Tibial nerve (tissue), 4 donors: ENCODE measurements at regions not wholly inside any gene's neighbourhood (a gene's known extent, or its start where the extent isn't known, plus 50 kb on each side); places are given as distances from the start of the nearest gene placed in this dataset.

Experiments
- DNase-seq, 2 donors: peaks; one replicate each; pipeline ENCODE4 v3.0.0-alpha.2; 2019; ENCODE audit warnings: low spot score in 2 of 2
- H3K27ac ChIP-seq, 4 donors: fragments of 200-600 bp; sonication (generic) in 3 of 4; one replicate each; pipeline ENCODE4 v1.5.1; 2017 to 2019; ENCODE audit warnings: mild to moderate bottlenecking in 1 of 4
- H3K27me3 ChIP-seq, 2 donors: fragments of 200-600 bp; sonication (generic) in 1 of 2; one replicate each; pipeline versions ENCODE4 v1.5.1 to v1.6.0; 2017 to 2019
- H3K36me3 ChIP-seq, 3 donors: fragments of 200-600 bp; sonication (generic); one replicate each; pipeline ENCODE4 v1.5.1; 2018 to 2019
- H3K4me1 ChIP-seq, 4 donors: fragments of 200-600 bp; sonication (generic) in 3 of 4; one replicate each; pipeline ENCODE4 v1.5.1; 2017 to 2019
- H3K4me3 ChIP-seq, 4 donors: fragments of 200-600 bp; sonication (generic) in 3 of 4; one replicate each; pipeline ENCODE4 v1.5.1; 2017 to 2019; ENCODE audit warnings: mild to moderate bottlenecking in 1 of 4, moderate library complexity in 1 of 4
- H3K9me3 ChIP-seq, 4 donors: fragments of 200-600 bp; sonication (generic) in 3 of 4; one replicate each; pipeline ENCODE4 v1.5.1; 2017 to 2019
- EP300 ChIP-seq, 2 donors: sonication (generic); formaldehyde crosslinking; IDR thresholded peaks; one replicate each; pipeline ENCODE4 v1.6.1; 2017; ENCODE audit warnings: antibody characterized with exemption in 2 of 2, mild to moderate bottlenecking in 1 of 2
- POLR2A ChIP-seq, 2 donors: fragments of 450-650 bp; IDR thresholded peaks; one replicate each; pipeline ENCODE4 v1.6.1; 2017; ENCODE audit warnings: antibody characterized with exemption in 2 of 2, mild to moderate bottlenecking in 2 of 2, moderate library complexity in 2 of 2
- WGBS, 2 donors: methylation state at CpG; one replicate each; pipeline ENCODE4 v1.1.5; 2018; 5-methylcytosine and 5-hydroxymethylcytosine counted together
- TF ChIP-seq, protein P1 (sequence below), 5 experiments: fragments of 200-600 bp in 3 of 5; fragments of 450-650 bp in 2 of 5; sonication (generic) in 3 of 5; IDR thresholded peaks; one replicate each; pipeline ENCODE4 v1.5.1; 2016 to 2019; ENCODE audit warnings: antibody characterized with exemption in 5 of 5, mild to moderate bottlenecking in 3 of 5, moderate library complexity in 2 of 5

DNA sequence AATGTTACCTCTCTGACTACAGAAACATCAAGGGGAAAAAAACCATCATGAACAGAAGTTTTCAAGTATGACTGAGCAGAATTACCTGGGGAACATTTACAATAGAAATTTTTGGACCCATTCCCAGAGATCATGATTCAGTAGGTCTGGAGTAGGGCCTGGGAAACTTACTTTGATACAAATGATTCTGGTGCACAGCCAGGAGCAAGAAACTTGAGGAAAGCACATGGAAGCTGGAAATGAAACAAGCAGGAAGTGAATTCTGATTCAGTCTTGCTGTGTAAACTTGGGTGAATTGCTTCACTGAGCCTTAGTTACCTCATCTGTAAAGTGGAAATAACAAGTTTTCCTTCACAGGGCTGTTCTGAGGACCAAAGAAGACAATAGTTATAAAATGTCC lies 192.5 kb upstream of the TAPT1 start:
- Histone ChIP-seq H3K4me3 (no peak overlapping the region), H3K4me1 (no peaks in the 10 kb centered on the region), H3K9me3 (peaks cover 0 to 3% (median 0%) of the 10 kb centered on the region in 4 donors), H3K36me3 (no peaks in the 10 kb centered on the region), H3K27ac (no peak overlapping the region), H3K27me3 (no peaks in the 10 kb centered on the region)
- DNase-seq = no peak
- TF ChIP-seq, protein P1, sequence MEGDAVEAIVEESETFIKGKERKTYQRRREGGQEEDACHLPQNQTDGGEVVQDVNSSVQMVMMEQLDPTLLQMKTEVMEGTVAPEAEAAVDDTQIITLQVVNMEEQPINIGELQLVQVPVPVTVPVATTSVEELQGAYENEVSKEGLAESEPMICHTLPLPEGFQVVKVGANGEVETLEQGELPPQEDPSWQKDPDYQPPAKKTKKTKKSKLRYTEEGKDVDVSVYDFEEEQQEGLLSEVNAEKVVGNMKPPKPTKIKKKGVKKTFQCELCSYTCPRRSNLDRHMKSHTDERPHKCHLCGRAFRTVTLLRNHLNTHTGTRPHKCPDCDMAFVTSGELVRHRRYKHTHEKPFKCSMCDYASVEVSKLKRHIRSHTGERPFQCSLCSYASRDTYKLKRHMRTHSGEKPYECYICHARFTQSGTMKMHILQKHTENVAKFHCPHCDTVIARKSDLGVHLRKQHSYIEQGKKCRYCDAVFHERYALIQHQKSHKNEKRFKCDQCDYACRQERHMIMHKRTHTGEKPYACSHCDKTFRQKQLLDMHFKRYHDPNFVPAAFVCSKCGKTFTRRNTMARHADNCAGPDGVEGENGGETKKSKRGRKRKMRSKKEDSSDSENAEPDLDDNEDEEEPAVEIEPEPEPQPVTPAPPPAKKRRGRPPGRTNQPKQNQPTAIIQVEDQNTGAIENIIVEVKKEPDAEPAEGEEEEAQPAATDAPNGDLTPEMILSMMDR (IDR thresholded peaks at IDR 0.05) = no peak
- no peak for TF ChIP-seq EP300 (IDR thresholded peaks at IDR 0.05)

DNA sequence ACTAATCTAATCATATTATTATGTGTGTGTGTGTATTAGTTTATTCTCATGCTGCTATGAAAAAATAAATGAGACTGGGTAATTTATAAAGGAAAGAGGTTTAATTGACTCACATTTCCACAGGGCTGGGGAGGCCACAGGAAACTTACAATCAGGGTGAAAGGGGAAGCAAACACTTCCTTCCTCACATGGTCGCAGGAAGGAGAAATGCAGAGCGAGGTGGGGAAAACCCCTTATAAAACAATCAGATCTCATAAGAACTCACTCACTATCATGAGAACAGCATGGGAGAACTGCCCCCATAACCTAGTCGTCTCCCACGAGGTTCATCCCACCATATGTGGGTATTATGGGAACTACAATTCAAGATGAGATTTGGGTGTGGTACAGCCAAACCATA lies 190.9 kb upstream of the TAPT1 start:
- no peak for DNase-seq
- WGBS, 2 donors = 66 to 73% methylated on average over 4 of the region's 4 CpGs
- Histone ChIP-seq H3K4me3 (no peak overlapping the region), H3K36me3 (no peaks in the 10 kb centered on the region), H3K4me1 (no peaks in the 10 kb centered on the region), H3K27me3 (no peaks in the 10 kb centered on the region), H3K9me3 (peaks cover 0 to 3% (median 0%) of the 10 kb centered on the region in 4 donors), H3K27ac (no peak overlapping the region)
- TF ChIP-seq POLR2A (IDR thresholded peaks at IDR 0.05) (no peak), EP300 (IDR thresholded peaks at IDR 0.05) (no peak)
- TF ChIP-seq, protein P1 (IDR thresholded peaks at IDR 0.05) = no peak

DNA sequence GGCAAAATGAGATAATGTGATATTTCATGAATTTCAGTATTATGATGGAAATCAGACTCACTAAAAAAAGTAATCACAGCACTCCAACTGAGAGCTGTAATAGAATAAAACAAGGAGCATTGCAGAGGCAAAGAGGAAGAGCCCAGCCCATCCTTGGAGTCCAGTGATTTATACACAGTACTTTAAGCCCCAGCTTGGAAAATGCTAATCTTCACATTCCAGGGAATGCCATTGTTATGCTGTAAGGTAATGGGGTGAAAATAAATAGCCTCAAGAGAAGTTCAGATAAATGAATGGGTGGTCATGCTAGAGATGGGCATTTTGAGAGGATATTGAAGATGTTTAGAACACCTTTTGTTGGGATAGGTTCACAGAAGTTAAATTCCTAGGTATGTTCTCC lies 190.3 kb upstream of the TAPT1 start:
- no peak for TF ChIP-seq EP300 (IDR thresholded peaks at IDR 0.05)
- TF ChIP-seq, protein P1 (IDR thresholded peaks at IDR 0.05) = no peak
- TF ChIP-seq POLR2A (IDR thresholded peaks at IDR 0.05) = no peak
- H3K4me3 ChIP-seq = no peak overlapping the region
- DNase-seq = no peak
- H3K9me3 ChIP-seq = peaks cover 0 to 3% (median 0%) of the 10 kb centered on the region in 4 donors
- no peaks in the 10 kb centered on the region for H3K27me3 ChIP-seq
- no peak overlapping the region for H3K27ac ChIP-seq
- no peaks in the 10 kb centered on the region for H3K4me1 ChIP-seq
- H3K36me3 ChIP-seq = no peaks in the 10 kb centered on the region

DNA sequence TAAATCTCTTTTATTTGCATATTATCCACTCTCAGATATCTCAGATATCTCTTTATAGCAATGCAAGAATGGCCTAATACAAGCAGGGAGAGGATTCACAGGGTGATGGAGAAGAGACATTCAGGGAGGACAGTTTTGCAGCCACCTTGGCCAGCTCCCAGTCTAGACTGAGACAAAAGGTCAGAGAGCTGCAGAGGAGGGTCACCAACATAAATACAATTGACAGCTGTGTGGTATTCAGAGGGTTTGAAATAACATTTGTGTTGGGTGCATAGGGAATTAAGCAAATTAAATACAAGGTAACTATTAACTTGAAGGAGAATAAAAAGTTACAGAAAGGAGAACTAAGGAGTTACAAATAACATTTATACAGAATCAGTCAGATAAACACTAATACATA lies 189.5 kb upstream of the TAPT1 start:
- TF ChIP-seq, protein P1 (IDR thresholded peaks at IDR 0.05) = no peak
- TF ChIP-seq POLR2A (IDR thresholded peaks at IDR 0.05) (no peak), EP300 (IDR thresholded peaks at IDR 0.05) (no peak)
- Histone ChIP-seq H3K36me3 (no peaks in the 10 kb centered on the region), H3K4me1 (no peaks in the 10 kb centered on the region), H3K27me3 (no peaks in the 10 kb centered on the region), H3K4me3 (no peak overlapping the region), H3K27ac (no peak overlapping the region), H3K9me3 (peaks cover 0 to 2% (median 0%) of the 10 kb centered on the region in 4 donors)
- no peak for DNase-seq

DNA sequence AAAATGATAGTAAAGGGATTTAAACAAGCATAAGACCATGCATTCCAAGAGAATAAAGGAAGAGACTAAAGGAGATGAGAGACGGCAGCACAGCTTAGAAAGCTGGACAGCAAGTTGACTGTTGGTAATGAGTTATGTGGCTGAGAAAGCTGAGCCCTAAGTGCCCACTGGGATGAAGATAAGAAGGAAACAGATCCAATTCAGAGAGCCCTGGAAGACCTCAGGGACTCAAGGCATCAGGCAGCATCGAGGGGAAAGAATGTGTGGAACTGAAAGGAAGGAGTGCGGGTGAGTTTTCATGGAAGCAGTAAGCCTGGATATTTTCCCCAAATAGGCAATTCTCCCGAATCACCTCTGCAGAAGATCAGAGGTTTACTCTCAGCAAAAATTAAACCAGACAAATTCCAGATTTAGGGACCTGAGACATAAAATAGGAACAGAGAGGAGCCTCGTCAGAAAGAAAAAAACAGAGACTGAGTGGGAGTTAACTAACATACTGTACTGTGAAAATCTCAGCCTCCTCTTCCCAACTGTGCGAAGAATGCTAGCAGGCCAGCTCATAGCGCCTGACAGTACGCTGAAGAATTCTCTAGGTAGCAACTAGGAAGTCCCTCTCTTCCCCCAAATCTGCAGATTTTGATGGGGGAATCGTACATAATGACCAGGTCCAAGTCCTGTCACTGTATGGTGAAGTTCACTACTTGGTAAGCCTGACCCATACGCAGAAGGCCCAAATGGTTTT lies 187.7 kb upstream of the TAPT1 start:
- no peaks in the 10 kb centered on the region for H3K9me3 ChIP-seq
- H3K4me1 ChIP-seq = no peaks in the 10 kb centered on the region
- no peak overlapping the region for H3K27ac ChIP-seq
- TF ChIP-seq, protein P1 (IDR thresholded peaks at IDR 0.05) = no peak
- TF ChIP-seq POLR2A (IDR thresholded peaks at IDR 0.05) (no peak), EP300 (IDR thresholded peaks at IDR 0.05) (no peak)
- DNase-seq = no peak
- H3K27me3 ChIP-seq = no peaks in the 10 kb centered on the region
- WGBS, 2 donors = 75 to 79% methylated on average over 10 of the region's 10 CpGs
- no peak overlapping the region for H3K4me3 ChIP-seq
- H3K36me3 ChIP-seq = no peaks in the 10 kb centered on the region
